AG04450 (cell line): ENCODE measurements at regions not wholly inside any gene's neighbourhood (a gene's known extent, or its start where the extent isn't known, plus 50 kb on each side); places are given as distances from the start of the nearest gene placed in this dataset.

ENCODE experiments used
- CTCF ChIA-PET: fragments of 300-600, 350-600 bp; formaldehyde crosslinking; extraction: SDS; loops from one replicate; lab custom pipeline; 2022; ENCODE audit warnings: antibody characterized with exemption, inconsistent platforms; lab: Charles Lee
- POLR2A ChIA-PET: fragments of 350-600 bp; formaldehyde crosslinking; extraction: SDS; loops from one replicate; lab custom pipeline; 2021; ENCODE audit warnings: antibody characterized with exemption, inconsistent platforms; lab: Yijun Ruan, JAX
- DNase-seq: peaks from one replicate; pipeline ENCODE4 v3.0.0-alpha.2; 2011; ENCODE audit warnings: low read depth, low spot score
- H3K27ac ChIP-seq: one replicate; pipeline ENCODE4 v1.5.1; 2012; ENCODE audit warnings: low read depth, low read length, control low read depth
- H3K27me3 ChIP-seq: one replicate; pipeline ENCODE4 v1.6.0; 2012; ENCODE audit warnings: low read length; ENCODE audit not compliant: control insufficient read depth, insufficient read depth
- H3K4me3 ChIP-seq: 2 replicates; pipeline ENCODE4 v1.5.1; 2011; ENCODE audit warnings: mild to moderate bottlenecking, low read depth, low read length, control low read depth
- H3K9me3 ChIP-seq: 2 replicates; pipeline ENCODE4 v1.5.1; 2012; ENCODE audit warnings: low read length; ENCODE audit not compliant: control insufficient read depth, insufficient read depth
- TF ChIP-seq, protein P1 (sequence below): IDR thresholded peaks from 2 replicates; pipeline ENCODE4 v1.5.1; 2011; ENCODE audit warnings: low read depth, low read length, control low read depth, inconsistent platforms

DNA sequence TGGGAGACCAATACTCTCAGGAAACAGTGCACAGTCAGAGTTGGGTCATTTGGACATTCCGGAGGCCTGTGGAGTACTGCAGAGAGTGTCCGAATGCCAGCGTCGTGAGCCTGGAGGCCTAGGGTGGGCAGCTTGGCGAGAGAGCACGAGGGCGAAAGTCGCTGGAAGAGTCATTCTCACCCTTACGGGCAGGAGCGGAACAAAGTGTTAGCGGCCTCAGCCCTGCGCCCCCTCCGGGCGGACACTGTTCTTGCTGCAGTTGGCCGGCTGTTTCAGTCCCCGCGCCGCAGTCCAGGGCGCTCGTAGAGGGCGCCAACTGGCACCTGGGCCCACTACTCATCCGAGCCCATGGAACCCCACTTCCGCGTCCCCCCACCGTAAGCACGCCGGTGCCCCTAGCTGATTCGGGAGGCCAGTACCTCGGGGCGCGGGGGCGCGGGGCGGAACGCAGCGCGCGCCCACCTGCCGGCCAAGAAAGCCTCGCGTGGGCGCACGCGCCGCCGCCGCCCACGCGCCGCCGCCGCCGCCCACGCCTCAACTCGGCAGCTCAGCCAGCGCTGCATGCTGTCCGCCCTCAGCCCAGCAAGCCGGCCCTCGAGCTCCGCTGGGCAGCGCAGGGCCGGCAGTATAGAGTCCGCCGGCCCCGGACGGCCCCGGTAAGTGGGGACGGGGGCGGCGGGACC lies 99.7 kb upstream of the CCL21 start:
- Histone ChIP-seq H3K27ac (no peak overlapping the region), H3K27me3 (peaks cover 20% of the 10 kb centered on the region), H3K9me3 (peaks cover 4% of the 10 kb centered on the region; the same call in 1 of the 2 replicates), H3K4me3 (no peak overlapping the region)
- TF ChIP-seq, protein P1, sequence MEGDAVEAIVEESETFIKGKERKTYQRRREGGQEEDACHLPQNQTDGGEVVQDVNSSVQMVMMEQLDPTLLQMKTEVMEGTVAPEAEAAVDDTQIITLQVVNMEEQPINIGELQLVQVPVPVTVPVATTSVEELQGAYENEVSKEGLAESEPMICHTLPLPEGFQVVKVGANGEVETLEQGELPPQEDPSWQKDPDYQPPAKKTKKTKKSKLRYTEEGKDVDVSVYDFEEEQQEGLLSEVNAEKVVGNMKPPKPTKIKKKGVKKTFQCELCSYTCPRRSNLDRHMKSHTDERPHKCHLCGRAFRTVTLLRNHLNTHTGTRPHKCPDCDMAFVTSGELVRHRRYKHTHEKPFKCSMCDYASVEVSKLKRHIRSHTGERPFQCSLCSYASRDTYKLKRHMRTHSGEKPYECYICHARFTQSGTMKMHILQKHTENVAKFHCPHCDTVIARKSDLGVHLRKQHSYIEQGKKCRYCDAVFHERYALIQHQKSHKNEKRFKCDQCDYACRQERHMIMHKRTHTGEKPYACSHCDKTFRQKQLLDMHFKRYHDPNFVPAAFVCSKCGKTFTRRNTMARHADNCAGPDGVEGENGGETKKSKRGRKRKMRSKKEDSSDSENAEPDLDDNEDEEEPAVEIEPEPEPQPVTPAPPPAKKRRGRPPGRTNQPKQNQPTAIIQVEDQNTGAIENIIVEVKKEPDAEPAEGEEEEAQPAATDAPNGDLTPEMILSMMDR = peak; percentile 35
- POLR2A ChIA-PET = no interaction called here
- CTCF ChIA-PET = no interaction called here
- DNase-seq = no peak

DNA sequence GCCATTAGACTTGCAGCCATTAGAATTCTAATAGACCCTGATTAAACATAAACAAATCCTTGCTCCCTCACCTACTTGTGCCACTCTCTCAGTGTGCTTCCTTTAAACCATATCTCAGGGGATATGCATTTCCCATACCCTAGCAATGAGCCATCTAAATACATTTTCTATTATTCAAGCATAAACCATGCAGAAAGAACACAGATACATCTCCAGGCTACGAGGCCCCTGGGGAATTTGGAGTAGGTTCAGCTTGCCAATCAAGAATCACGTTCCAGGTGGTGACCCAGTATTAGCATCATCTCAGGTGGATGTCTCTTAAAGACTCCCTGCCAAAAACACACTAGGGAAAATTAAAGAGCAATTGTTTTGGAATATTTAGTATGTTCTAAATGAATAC lies 93.0 kb upstream of the CCL21 start:
- ChIA-PET CTCF (no interaction called here), POLR2A (no interaction called here)
- Histone ChIP-seq H3K4me3 (no peak overlapping the region), H3K9me3 (no peaks in the 10 kb centered on the region), H3K27me3 (peaks cover 2% of the 10 kb centered on the region), H3K27ac (no peak overlapping the region)
- TF ChIP-seq, protein P1 = no peak
- no peak for DNase-seq

DNA sequence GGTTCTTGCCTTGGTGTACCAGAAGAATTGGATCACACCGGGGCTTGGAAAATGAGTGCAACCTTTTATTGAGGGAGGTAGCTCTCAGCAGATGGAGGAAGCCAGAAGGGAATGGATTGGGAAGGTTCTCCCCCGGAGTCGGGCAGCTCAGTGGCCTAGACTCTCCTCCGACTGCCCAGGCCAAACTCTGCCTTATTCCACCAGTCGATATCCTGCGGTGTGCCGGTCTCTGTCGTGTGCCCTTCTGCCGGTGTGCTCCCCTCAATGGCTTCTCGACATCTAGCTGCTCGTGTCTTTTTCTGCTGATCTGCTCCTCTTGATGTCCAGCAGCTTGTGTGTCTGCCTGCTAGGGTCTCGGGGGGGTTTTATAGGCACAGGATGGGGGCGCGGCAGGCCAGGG lies 87.4 kb upstream of the CCL21 start:
- Histone ChIP-seq H3K27ac (no peak overlapping the region), H3K4me3 (no peak overlapping the region), H3K27me3 (no peaks in the 10 kb centered on the region), H3K9me3 (no peaks in the 10 kb centered on the region)
- DNase-seq = no peak
- TF ChIP-seq, protein P1 = no peak
- POLR2A ChIA-PET = no interaction called here
- CTCF ChIA-PET = no interaction called here

GRCh38 chr9:34796924-34797323 lies 87.0 kb upstream of the CCL21 start:
- no peak for DNase-seq
- CTCF ChIA-PET = no interaction called here
- no peak overlapping the region for H3K27ac ChIP-seq
- H3K27me3 ChIP-seq = no peaks in the 10 kb centered on the region
- POLR2A ChIA-PET = no interaction called here
- no peaks in the 10 kb centered on the region for H3K9me3 ChIP-seq
- TF ChIP-seq, protein P1 = no peak
- no peak overlapping the region for H3K4me3 ChIP-seq

- H3K4me3 ChIP-seq = no peak overlapping the region
- CTCF ChIA-PET = no interaction called here
- DNase-seq = no peak
- H3K27ac ChIP-seq = no peak overlapping the region
- TF ChIP-seq, protein P1 = no peak
- POLR2A ChIA-PET = no interaction called here
- H3K9me3 ChIP-seq = no peaks in the 10 kb centered on the region
- no peaks in the 10 kb centered on the region for H3K27me3 ChIP-seq
Measured at GRCh38 chr9:34793428-34793827, 83.5 kb upstream of the CCL21 start.
